H9 (cell line): ENCODE measurements at regions not wholly inside any gene's neighbourhood (a gene's known extent, or its start where the extent isn't known, plus 50 kb on each side); places are given as distances from the start of the nearest gene placed in this dataset.

ENCODE experiments used
- DNase-seq: peaks from one replicate; pipeline ENCODE4 v3.0.0-alpha.2; 2017
- H2AFZ ChIP-seq: one replicate; pipeline ENCODE4 v1.6.1; 2013; ENCODE audit warnings: mild to moderate bottlenecking, low read length, control low read depth, moderate library complexity
- H2AK5ac ChIP-seq: 2 replicates; pipeline ENCODE4 v1.6.1; 2013; ENCODE audit warnings: low read length, control low read depth, mixed read lengths; ENCODE audit not compliant: insufficient read length
- H2BK120ac ChIP-seq: one replicate; pipeline ENCODE4 v1.6.1; 2013; ENCODE audit warnings: low read depth, mild to moderate bottlenecking, low read length, control low read depth, inconsistent platforms; ENCODE audit not compliant: poor library complexity, severe bottlenecking
- H2BK12ac ChIP-seq: 2 replicates; pipeline ENCODE4 v1.6.1; 2013; ENCODE audit warnings: low read length, control low read depth, mixed read lengths, low read depth; ENCODE audit not compliant: insufficient read length
- H2BK15ac ChIP-seq: 2 replicates; pipeline ENCODE4 v1.6.1; 2013; ENCODE audit warnings: low read depth, low read length, control low read depth
- H2BK20ac ChIP-seq: one replicate; pipeline ENCODE4 v1.6.1; 2013; ENCODE audit warnings: low read depth, mild to moderate bottlenecking, low read length, control low read depth, inconsistent platforms; ENCODE audit not compliant: poor library complexity, severe bottlenecking
- H2BK5ac ChIP-seq: 2 replicates; pipeline ENCODE4 v1.6.1; 2013; ENCODE audit warnings: low read length, control low read depth, mixed read lengths; ENCODE audit not compliant: insufficient read length
- H3K14ac ChIP-seq: 2 replicates; pipeline ENCODE4 v1.6.1; 2013; ENCODE audit warnings: low read length, control low read depth; ENCODE audit not compliant: insufficient read depth
- H3K18ac ChIP-seq: 2 replicates; pipeline ENCODE4 v1.6.1; 2013; ENCODE audit warnings: low read depth, mild to moderate bottlenecking, mixed read lengths, low read length, control low read depth; ENCODE audit not compliant: insufficient read length
- H3K23ac ChIP-seq: 2 replicates; pipeline ENCODE4 v1.6.1; 2013; ENCODE audit warnings: low read length, control low read depth, mixed read lengths, low read depth; ENCODE audit not compliant: insufficient read length
- H3K23me2 ChIP-seq: 2 replicates; pipeline ENCODE4 v1.6.1; 2013; ENCODE audit warnings: low read depth, mild to moderate bottlenecking, mixed read lengths, low read length, control low read depth; ENCODE audit not compliant: insufficient read length, poor library complexity, severe bottlenecking
- H3K27ac ChIP-seq: 2 replicates; pipeline ENCODE4 v1.5.1; 2013; ENCODE audit warnings: low read length, control low read depth, mixed read lengths, low read depth; ENCODE audit not compliant: insufficient read length
- H3K27me3 ChIP-seq: 2 replicates; pipeline ENCODE4 v1.6.1; 2013; ENCODE audit warnings: low read length, control low read depth, inconsistent platforms; ENCODE audit not compliant: insufficient read depth
- H3K4ac ChIP-seq: 2 replicates; pipeline ENCODE4 v1.6.1; 2013; ENCODE audit warnings: low read depth, mild to moderate bottlenecking, control low read depth, inconsistent platforms, low read length, moderate library complexity
- H3K4me1 ChIP-seq: 2 replicates; pipeline ENCODE4 v1.6.1; 2013; ENCODE audit warnings: low read length, control low read depth, inconsistent platforms; ENCODE audit not compliant: insufficient read depth
- H3K4me2 ChIP-seq: 2 replicates; pipeline ENCODE4 v1.6.1; 2013; ENCODE audit warnings: low read length, control low read depth, mixed read lengths; ENCODE audit not compliant: insufficient read length, insufficient read depth
- H3K56ac ChIP-seq: 2 replicates; pipeline ENCODE4 v1.6.1; 2013; ENCODE audit warnings: low read depth, mild to moderate bottlenecking, mixed read lengths, low read length, control low read depth; ENCODE audit not compliant: insufficient read length
- H3K79me1 ChIP-seq: 2 replicates; pipeline ENCODE4 v1.6.1; 2013; ENCODE audit warnings: low read depth, mild to moderate bottlenecking, moderate library complexity, low read length, control low read depth, inconsistent platforms; ENCODE audit not compliant: insufficient read depth, poor library complexity, severe bottlenecking
- H3K79me2 ChIP-seq: 2 replicates; pipeline ENCODE4 v1.6.1; 2013; ENCODE audit warnings: low read length, control low read depth, inconsistent platforms; ENCODE audit not compliant: insufficient read depth
- H3K9ac ChIP-seq: 2 replicates; pipeline ENCODE4 v1.6.1; 2013; ENCODE audit warnings: low read length, control low read depth, mixed read lengths; ENCODE audit not compliant: insufficient read length; ENCODE audit errors: extremely low read depth
- H3K9me3 ChIP-seq: one replicate; pipeline ENCODE4 v1.6.1; 2013; ENCODE audit warnings: low read depth, low read length, inconsistent platforms; ENCODE audit not compliant: control insufficient read depth
- H3T11ph ChIP-seq: one replicate; pipeline ENCODE4 v1.6.1; 2013; ENCODE audit warnings: mild to moderate bottlenecking, low read length, control low read depth, inconsistent platforms
- H4K20me1 ChIP-seq: one replicate; pipeline ENCODE4 v1.6.1; 2013; ENCODE audit not compliant: control insufficient read depth, insufficient read length, insufficient read depth
- H4K5ac ChIP-seq: 2 replicates; pipeline ENCODE4 v1.6.1; 2013; ENCODE audit warnings: low read depth, mild to moderate bottlenecking, mixed read lengths, low read length, control low read depth; ENCODE audit not compliant: insufficient read length
- H4K8ac ChIP-seq: replicated peaks from 2 replicates; pipeline ENCODE4 v1.6.1; 2013; ENCODE audit warnings: low read length, control low read depth, mixed read lengths, low read depth; ENCODE audit not compliant: insufficient read length
- H4K91ac ChIP-seq: 2 replicates; pipeline ENCODE4 v1.6.1; 2013; ENCODE audit warnings: low read depth, mild to moderate bottlenecking, moderate library complexity, mixed read lengths, low read length, control low read depth; ENCODE audit not compliant: insufficient read length
- H3K27ac Mint-ChIP-seq, 3 experiments: 2 replicates in 2 of 3; 3 replicates in 1 of 3; pipeline ENCODE4 v1.8.0; 2020 to 2021; ENCODE audit warnings: mixed read lengths in 3 of 3, mild to moderate bottlenecking in 1 of 3, moderate library complexity in 1 of 3
- H3K27me3 Mint-ChIP-seq: 2 replicates; pipeline ENCODE4 v1.8.0; 2021; ENCODE audit warnings: low read depth, mild to moderate bottlenecking, moderate library complexity, mixed read lengths
- H3K36me3 Mint-ChIP-seq, 3 experiments: 2 replicates in 2 of 3; 3 replicates in 1 of 3; pipeline ENCODE4 v1.8.0; 2020 to 2021; ENCODE audit warnings: low read depth in 3 of 3, mixed read lengths in 3 of 3; ENCODE audit not compliant: insufficient read depth in 1 of 3
- H3K4me1 Mint-ChIP-seq, 2 experiments: 2 replicates each; pipeline ENCODE4 v1.8.0; 2020; ENCODE audit warnings: mixed read lengths in 2 of 2
- H3K4me3 Mint-ChIP-seq, 2 experiments: 2 replicates in 1 of 2; 3 replicates in 1 of 2; pipeline ENCODE4 v1.8.0; 2020 to 2021; ENCODE audit warnings: mild to moderate bottlenecking in 2 of 2, mixed read lengths in 2 of 2, moderate library complexity in 1 of 2
- H3K9me3 Mint-ChIP-seq, 2 experiments: 2 replicates in 1 of 2; 3 replicates in 1 of 2; pipeline ENCODE4 v1.8.0; 2020; ENCODE audit warnings: mild to moderate bottlenecking in 2 of 2, mixed read lengths in 2 of 2, moderate library complexity in 1 of 2
- WGBS: extraction: QIAGEN DNeasy Blood & Tissue Kit; methylation state at CpG from one replicate; pipeline ENCODE4 v1.1.7; 2013; ENCODE audit warnings: missing lambda C conversion rate, low lambda C conversion rate, mixed read lengths; ENCODE audit not compliant: insufficient read length; ENCODE audit errors: extremely low coverage; 5-methylcytosine and 5-hydroxymethylcytosine counted together
- TF ChIP-seq, protein P1 (sequence below): fragments of 200-600 bp; sonication (generic); conservative IDR thresholded peaks from 3 replicates; pipeline ENCODE4 v1.8.0; 2021; ENCODE audit warnings: antibody characterized with exemption, mild to moderate bottlenecking

DNA sequence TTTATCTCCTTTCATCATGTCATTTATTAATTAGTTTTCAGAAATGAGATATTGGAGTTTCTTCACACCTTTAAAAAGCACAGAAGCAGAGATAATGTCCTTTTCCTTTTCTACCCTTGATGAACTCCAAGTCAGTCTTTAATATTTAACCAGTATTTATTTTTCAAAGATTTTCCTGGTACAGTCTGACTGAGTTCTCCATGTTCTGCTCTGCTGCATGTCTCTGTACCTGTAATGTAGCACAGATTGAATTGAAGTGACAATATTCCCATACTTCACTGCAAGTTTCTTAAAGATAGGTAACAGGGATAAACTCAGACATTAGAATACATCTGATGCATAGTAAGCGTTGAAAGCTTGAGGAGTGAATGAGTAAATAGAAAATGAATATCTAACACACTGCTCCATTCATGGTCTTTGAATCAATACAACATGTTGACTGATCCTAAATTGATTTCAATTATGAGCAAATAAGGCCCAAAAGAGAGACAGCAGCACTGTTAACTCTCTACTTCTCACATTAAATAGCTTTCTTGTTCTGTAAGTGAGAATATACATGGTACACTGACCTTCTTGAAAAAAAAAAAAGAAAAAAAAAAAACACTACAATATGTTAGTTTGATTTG lies 1323.6 kb upstream of the PRR20A start:
- Mint-ChIP-seq H3K27me3 (no peaks in the 10 kb centered on the region), H3K9me3 (peaks cover 15 to 19% of the 10 kb centered on the region in 2 experiments)

More for the DNA sequence above, 1323.6 kb upstream of the PRR20A start:
- Histone ChIP-seq H4K91ac (no peak overlapping the region), H2BK5ac (no peak overlapping the region), H3K18ac (no peak overlapping the region), H3K9me3 (no peaks in the 10 kb centered on the region), H4K5ac (no peak overlapping the region), H3T11ph (no peak overlapping the region), H2BK15ac (no peak overlapping the region), H4K8ac (no peak overlapping the region), H2BK120ac (no peak overlapping the region), H3K14ac (no peak overlapping the region), H2AFZ (no peak overlapping the region), H3K79me1 (no peaks in the 10 kb centered on the region), H3K23me2 (no peaks in the 10 kb centered on the region), H2AK5ac (no peak overlapping the region), H3K4me2 (no peak overlapping the region), H3K27me3 (no peaks in the 10 kb centered on the region), H2BK20ac (no peak overlapping the region), H3K79me2 (no peaks in the 10 kb centered on the region), H3K9ac (no peak overlapping the region), H3K27ac (no peak overlapping the region), H4K20me1 (no peaks in the 10 kb centered on the region), H3K4me1 (no peaks in the 10 kb centered on the region), H2BK12ac (no peak overlapping the region), H3K4ac (no peak overlapping the region), H3K23ac (no peak overlapping the region), H3K56ac (no peak overlapping the region)
- Mint-ChIP-seq H3K4me1 (peaks cover 2 to 3% of the 10 kb centered on the region in 2 experiments), H3K36me3 (peaks cover 8 to 21% (median 15%) of the 10 kb centered on the region in 3 experiments; a peak in 6 of 7 replicates), H3K27ac (no peak overlapping the region), H3K4me3 (no peak overlapping the region)
- no CpG with 5 or more reads among the region's 1 CpG for WGBS
- DNase-seq: no peak
- TF ChIP-seq, protein P1, sequence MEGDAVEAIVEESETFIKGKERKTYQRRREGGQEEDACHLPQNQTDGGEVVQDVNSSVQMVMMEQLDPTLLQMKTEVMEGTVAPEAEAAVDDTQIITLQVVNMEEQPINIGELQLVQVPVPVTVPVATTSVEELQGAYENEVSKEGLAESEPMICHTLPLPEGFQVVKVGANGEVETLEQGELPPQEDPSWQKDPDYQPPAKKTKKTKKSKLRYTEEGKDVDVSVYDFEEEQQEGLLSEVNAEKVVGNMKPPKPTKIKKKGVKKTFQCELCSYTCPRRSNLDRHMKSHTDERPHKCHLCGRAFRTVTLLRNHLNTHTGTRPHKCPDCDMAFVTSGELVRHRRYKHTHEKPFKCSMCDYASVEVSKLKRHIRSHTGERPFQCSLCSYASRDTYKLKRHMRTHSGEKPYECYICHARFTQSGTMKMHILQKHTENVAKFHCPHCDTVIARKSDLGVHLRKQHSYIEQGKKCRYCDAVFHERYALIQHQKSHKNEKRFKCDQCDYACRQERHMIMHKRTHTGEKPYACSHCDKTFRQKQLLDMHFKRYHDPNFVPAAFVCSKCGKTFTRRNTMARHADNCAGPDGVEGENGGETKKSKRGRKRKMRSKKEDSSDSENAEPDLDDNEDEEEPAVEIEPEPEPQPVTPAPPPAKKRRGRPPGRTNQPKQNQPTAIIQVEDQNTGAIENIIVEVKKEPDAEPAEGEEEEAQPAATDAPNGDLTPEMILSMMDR: no peak
